Ovary (tissue), 7 donors: ENCODE measurements at regions not wholly inside any gene's neighbourhood (a gene's known extent, or its start where the extent isn't known, plus 50 kb on each side); places are given as distances from the start of the nearest gene placed in this dataset.
A peak's percentile ranks its signal among the peaks of the same experiment; 100 is the strongest.

ENCODE experiments used
- DNase-seq, 5 donors: peaks; one replicate each; pipeline ENCODE4 v3.0.0-alpha.2; 2019 to 2020
- H3K27ac ChIP-seq, 2 donors: fragments of 200-600 bp; one replicate each; pipeline versions ENCODE4 v1.5.1 to v1.8.0; 2019 to 2022
- H3K27me3 ChIP-seq: fragments of 200-600 bp; one replicate; pipeline ENCODE4 v1.8.0; 2022
- H3K36me3 ChIP-seq: fragments of 200-600 bp; sonication (generic); one replicate; pipeline ENCODE4 v1.5.1; 2019
- H3K4me1 ChIP-seq: one replicate; pipeline ENCODE4 v1.8.1; 2013; ENCODE audit warnings: mild to moderate bottlenecking, moderate library complexity; ENCODE audit not compliant: insufficient read depth
- H3K4me3 ChIP-seq: fragments of 200-600 bp; sonication (generic); one replicate; pipeline ENCODE4 v1.5.1; 2017
- H3K9me3 ChIP-seq, 2 donors: fragments of 200-600 bp in 1 of 2; sonication (generic) in 1 of 2; one replicate each; pipeline versions ENCODE4 v1.5.1 to v1.8.1; 2013 to 2019; ENCODE audit warnings: mild to moderate bottlenecking in 1 of 2, moderate library complexity in 1 of 2
- CTCF ChIP-seq, 3 donors: fragments of 450-650 bp in 2 of 3; fragments of 200-600 bp in 1 of 3; IDR thresholded peaks; one replicate each; pipeline versions ENCODE4 v1.5.1 to v1.8.0; 2016 to 2022; ENCODE audit warnings: antibody characterized with exemption in 3 of 3, mild to moderate bottlenecking in 1 of 3
- EP300 ChIP-seq: sonication (generic); formaldehyde crosslinking; IDR thresholded peaks from one replicate; pipeline ENCODE4 v1.6.1; 2017; ENCODE audit warnings: antibody characterized with exemption
- POLR2A ChIP-seq: fragments of 450-650 bp; IDR thresholded peaks from one replicate; pipeline ENCODE4 v1.6.1; 2017; ENCODE audit warnings: antibody characterized with exemption, mild to moderate bottlenecking, moderate library complexity
- WGBS, 3 donors: extraction: QIAGEN DNeasy Blood & Tissue Kit in 1 of 3; methylation state at CpG; one replicate each; pipeline versions ENCODE4 v1.1.5 to v1.1.7; 2013 to 2017; 5-methylcytosine and 5-hydroxymethylcytosine counted together
- intact Hi-C, 4 donors: fragments of 100-400 bp; cut with DNase I; formaldehyde crosslinking; loops; one replicate each; pipeline versions ENCODE4 v1.11.0 to v1.15.1; 2022 to 2023
- donor health status: DM: no; HTN: no; CAD: no; lungs with moderate emphysema.
- donor health status: DM: no; HTN: no; CAD: no.
- donor health status: Bipolar disorder and iron deficiency.
- donor health status: DM: no; HTN: no; CAD: no.
- donor health status: DM: yes; HTN: yes; CAD: no.

DNA sequence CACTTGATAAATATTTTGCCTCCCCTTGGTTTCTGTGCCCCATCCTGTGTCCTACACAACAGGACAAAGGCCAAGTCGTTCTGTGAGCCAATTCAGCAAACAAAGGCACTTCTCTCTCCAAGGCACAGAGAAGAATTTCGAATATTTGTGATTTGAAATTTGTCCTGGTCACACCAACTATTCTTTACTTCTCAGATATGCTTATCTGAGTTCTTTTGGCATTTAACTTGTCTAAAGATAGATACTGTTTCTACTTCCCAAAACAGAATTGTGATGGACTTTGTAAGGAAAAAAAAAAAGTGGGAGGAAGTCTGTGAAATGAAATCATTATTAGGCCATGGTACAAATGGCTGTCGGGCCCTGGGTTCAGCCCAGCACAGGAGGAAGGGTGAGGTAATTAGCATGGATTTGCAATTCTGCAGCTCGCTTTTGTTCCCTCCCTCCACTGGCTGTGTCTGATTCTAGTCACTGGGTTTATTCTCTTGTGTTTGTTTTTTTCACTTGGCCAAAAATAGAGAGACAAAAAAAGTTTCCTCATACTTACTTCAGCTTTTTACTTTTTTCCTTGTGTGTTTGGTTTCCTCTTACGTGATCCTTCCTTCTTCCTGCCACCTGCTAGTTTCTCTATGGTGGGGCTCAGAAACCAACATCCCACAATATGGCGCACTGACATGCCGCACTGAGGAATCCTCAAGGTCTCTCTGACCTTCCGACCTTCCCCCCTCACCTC is 108.2 kb upstream of the MKLN1 start:
- TF ChIP-seq POLR2A: no peak
- no peak for TF ChIP-seq CTCF (IDR thresholded peaks at IDR 0.05)
- no peak for TF ChIP-seq EP300
- intact Hi-C loops: no loop called here
- DNase-seq: peak in 1 of 5 donors; percentile 48

DNA sequence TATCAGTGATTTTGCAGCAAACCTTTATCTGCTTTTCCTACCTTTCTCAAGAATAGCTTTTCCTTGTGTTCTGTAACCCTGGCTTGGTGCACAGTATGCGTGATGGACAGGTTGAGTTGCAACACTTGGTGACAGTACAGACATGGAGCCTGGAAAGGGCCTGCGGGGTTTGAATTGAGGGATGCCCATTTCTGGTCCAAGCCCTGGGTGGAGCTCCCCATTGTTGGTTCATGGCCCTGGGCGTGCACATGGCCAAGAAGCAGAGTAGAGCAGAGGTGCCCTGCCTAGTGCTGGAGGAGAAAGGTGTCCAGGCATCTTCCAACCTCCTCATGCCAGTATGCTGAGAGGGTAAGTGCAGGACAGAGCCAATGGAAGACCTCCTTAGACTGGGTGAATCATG is 106.6 kb upstream of the MKLN1 start:
- WGBS, 3 donors: 96 to 98% (median 96%) methylated on average over 3 of the region's 3 CpGs
- Histone ChIP-seq H3K9me3 (no peaks in the 10 kb centered on the region), H3K4me1 (peaks cover 5% of the 10 kb centered on the region), H3K27ac (no peak overlapping the region), H3K36me3 (no peaks in the 10 kb centered on the region), H3K4me3 (no peak overlapping the region), H3K27me3 (no peaks in the 10 kb centered on the region)
- intact Hi-C loops: no loop called here
- TF ChIP-seq CTCF (IDR thresholded peaks at IDR 0.05) (no peak), EP300 (no peak), POLR2A (no peak)
- DNase-seq: no peak

More for the DNA sequence above, 108.2 kb upstream of the MKLN1 start:
- Histone ChIP-seq H3K27me3 (no peaks in the 10 kb centered on the region), H3K9me3 (no peaks in the 10 kb centered on the region), H3K27ac (no peak overlapping the region), H3K36me3 (no peaks in the 10 kb centered on the region), H3K4me1 (no peaks in the 10 kb centered on the region), H3K4me3 (no peak overlapping the region)
- WGBS, 3 donors: 56 to 63% (median 61%) methylated on average over 8 of the region's 8 CpGs

DNA sequence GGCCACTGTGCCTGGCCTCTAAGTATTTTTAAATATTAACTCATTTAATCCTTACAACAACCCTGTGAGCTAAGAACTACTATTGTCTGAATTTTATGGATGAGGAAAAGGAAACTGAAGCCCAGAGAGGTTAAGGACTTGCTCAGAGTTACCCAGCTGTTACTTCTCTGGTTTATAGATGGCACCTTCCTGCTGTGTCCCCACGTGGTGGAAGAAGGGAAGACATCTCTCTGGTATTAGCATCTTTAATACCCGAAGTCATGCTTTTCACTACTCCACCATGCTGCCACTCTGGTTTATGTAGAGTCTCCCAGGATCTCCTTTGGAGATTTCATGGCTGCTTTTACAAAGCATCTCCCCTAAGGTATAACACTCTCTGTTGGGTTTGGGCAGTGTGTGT is 105.5 kb upstream of the MKLN1 start:
- H3K4me1 ChIP-seq: peaks cover 5% of the 10 kb centered on the region
- intact Hi-C loops: no loop called here
- no peak for DNase-seq
- 67 to 76% (median 68%) methylated on average over 2 of the region's 2 CpGs for WGBS, 3 donors
- no peak overlapping the region for H3K4me3 ChIP-seq
- no peak overlapping the region for H3K27ac ChIP-seq
- H3K9me3 ChIP-seq: no peaks in the 10 kb centered on the region
- TF ChIP-seq CTCF (IDR thresholded peaks at IDR 0.05) (no peak), EP300 (no peak), POLR2A (no peak)
- no peaks in the 10 kb centered on the region for H3K27me3 ChIP-seq
- no peaks in the 10 kb centered on the region for H3K36me3 ChIP-seq

DNA sequence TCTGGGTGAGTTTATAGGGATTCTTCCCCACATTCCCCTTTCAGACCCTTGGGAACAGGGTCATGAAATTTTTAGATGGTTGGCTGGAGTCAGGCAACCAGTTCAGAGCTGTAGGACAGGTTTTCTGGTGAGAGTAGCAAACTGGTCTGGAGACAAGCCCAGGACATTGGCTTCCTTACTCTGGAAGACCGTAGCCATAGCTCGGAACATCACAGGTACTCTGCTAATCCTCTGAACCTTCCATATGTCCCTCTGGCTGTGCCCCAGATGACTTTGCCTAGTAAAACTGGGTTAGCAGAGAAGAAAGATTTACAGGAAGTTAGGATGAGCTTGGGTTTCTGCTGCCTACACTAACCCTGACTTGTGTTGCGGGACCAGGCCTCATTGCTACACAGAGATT is 104.5 kb upstream of the MKLN1 start:
- DNase-seq: no peak
- Histone ChIP-seq H3K36me3 (no peaks in the 10 kb centered on the region), H3K9me3 (no peaks in the 10 kb centered on the region), H3K4me3 (no peak overlapping the region), H3K27ac (no peak overlapping the region), H3K4me1 (peaks cover 5% of the 10 kb centered on the region), H3K27me3 (no peaks in the 10 kb centered on the region)
- 98 to 99% (median 98%) methylated on average over 3 of the region's 3 CpGs for WGBS, 3 donors
- TF ChIP-seq EP300: no peak
- no peak for TF ChIP-seq CTCF (IDR thresholded peaks at IDR 0.05)
- TF ChIP-seq POLR2A: no peak
- intact Hi-C loops: no loop called here
